GM12801 (cell line): ENCODE measurements at regions not wholly inside any gene's neighbourhood (a gene's known extent, or its start where the extent isn't known, plus 50 kb on each side); places are given as distances from the start of the nearest gene placed in this dataset.

Source experiments
- TF ChIP-seq, protein P1 (sequence below): IDR thresholded peaks from one replicate; pipeline ENCODE4 v1.5.1; 2011; ENCODE audit warnings: control low read depth; ENCODE audit not compliant: insufficient read length; ENCODE audit errors: extremely low read depth

- TF ChIP-seq, protein P1, sequence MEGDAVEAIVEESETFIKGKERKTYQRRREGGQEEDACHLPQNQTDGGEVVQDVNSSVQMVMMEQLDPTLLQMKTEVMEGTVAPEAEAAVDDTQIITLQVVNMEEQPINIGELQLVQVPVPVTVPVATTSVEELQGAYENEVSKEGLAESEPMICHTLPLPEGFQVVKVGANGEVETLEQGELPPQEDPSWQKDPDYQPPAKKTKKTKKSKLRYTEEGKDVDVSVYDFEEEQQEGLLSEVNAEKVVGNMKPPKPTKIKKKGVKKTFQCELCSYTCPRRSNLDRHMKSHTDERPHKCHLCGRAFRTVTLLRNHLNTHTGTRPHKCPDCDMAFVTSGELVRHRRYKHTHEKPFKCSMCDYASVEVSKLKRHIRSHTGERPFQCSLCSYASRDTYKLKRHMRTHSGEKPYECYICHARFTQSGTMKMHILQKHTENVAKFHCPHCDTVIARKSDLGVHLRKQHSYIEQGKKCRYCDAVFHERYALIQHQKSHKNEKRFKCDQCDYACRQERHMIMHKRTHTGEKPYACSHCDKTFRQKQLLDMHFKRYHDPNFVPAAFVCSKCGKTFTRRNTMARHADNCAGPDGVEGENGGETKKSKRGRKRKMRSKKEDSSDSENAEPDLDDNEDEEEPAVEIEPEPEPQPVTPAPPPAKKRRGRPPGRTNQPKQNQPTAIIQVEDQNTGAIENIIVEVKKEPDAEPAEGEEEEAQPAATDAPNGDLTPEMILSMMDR: no peak
Observed at GRCh38 chr13:77980592-77980991, 62.0 kb upstream of the EDNRB start.

DNA sequence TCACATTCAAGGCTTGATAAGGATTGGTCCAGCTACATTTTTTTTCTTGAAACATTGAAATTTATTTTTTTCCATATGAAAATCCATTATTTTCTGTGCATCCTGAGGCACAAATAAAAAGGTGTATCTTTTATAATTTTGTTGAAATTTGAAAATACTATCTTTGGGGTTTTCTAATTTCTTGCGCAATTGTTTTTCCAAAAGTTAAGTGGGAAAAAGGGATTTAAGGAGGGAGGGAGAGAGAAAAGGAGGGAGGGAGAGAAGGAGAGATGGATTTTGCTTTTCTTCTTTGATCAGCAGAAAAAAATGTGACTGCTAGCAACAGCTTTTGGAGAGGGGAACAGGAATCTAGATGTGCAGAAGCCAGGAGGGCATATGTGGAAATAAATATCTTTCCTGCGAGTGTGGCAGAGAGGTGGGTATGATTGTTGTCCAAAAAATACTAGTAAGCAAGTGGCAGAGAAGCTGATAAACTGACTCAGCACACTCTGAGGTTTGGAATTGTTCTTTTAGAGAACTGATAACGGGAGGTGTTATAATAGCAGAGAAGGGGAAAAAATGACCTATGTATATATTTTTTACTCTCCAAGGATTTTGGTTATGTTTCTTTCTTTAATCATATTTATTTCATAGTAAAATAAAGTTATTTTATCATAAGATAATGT lies 61.2 kb upstream of the EDNRB start:
- TF ChIP-seq, protein P1: no peak

GRCh38 chr13:77975358-77976042 lies 56.9 kb upstream of the EDNRB start:
- TF ChIP-seq, protein P1: no peak

DNA sequence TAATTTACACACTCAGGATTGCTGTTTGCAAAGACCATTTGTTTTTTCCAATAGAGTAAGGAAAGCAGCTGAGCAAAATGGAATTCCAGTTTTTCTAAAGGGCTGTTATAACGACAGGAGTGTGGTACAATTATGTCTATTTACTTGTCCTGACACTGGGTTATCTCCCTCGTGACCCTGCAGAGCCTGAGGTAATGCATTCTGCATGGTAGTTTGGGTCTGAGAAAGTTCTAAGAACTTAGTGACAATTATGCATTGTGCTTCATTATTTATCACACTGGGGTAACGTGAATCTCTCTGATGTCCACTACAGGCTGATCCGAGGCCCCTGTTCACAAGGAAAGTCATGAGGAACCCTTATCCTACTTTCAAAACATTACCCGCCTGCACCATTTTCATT lies 50.7 kb upstream of the EDNRB start:
- TF ChIP-seq, protein P1: no peak
